ENCODE measurements at regions not wholly inside any gene's neighbourhood (a gene's known extent, or its start where the extent isn't known, plus 50 kb on each side); places are given as distances from the start of the nearest gene placed in this dataset.

DNA sequence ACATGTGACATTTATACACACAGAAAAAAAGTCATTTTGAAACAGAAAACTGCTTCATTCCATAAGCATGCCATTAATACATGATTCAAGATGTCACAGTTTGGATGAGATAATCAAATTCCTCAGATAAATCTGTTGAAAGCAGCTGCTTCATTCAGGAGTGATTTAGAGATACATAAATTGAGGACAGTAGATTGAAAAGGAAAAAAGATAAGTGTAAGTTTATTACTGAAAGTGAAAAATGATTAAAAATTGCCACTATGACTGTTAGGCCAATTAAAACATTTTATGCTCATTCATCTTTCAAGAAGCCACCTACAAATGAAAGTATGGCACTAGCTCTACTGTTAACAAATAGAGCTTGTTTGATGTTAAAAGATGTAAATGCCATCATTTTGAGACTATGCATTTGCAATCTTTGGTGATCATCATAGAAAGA, 136.9 kb upstream of the CDK6 start:
- H3K9me3 Mint-ChIP-seq, result peaks cover 12 to 32% (median 22%) of the 10 kb centered on the region in 7 donors
- no peaks in the 10 kb centered on the region for H4K20me1 ChIP-seq (ENCODE audit: insufficient read depth, low read length)
- H3K27ac ChIP-seq (ENCODE audit: low read depth in 1 of 2, low read length in 2 of 2), result no peak overlapping the region
- no peak overlapping the region for H3K4me2 ChIP-seq (replicated peaks; ENCODE audit: extremely low read depth, low read length, poor library complexity, severe bottlenecking)
- intact Hi-C loops (cut with micrococcal nuclease), result no loop called here
- H2AFZ ChIP-seq (ENCODE audit: insufficient read depth, low read depth, low read length, poor library complexity, severe bottlenecking), result no peak overlapping the region
- no peaks in the 10 kb centered on the region for H3K4me1 ChIP-seq (ENCODE audit: control insufficient read depth in 1 of 2, insufficient read depth in 2 of 2, low read length in 2 of 2)
- no peak overlapping the region for H3K4me3 Mint-ChIP-seq
- no peaks in the 10 kb centered on the region for H3K36me3 ChIP-seq (replicated peaks in 1 of 2; ENCODE audit: control insufficient read depth in 1 of 2, insufficient read depth in 2 of 2, low read length in 2 of 2)
- no peak overlapping the region for H3K27ac Mint-ChIP-seq
- H3K4me1 Mint-ChIP-seq, result peaks cover 5% of the 10 kb centered on the region
- TF ChIP-seq, protein P1, sequence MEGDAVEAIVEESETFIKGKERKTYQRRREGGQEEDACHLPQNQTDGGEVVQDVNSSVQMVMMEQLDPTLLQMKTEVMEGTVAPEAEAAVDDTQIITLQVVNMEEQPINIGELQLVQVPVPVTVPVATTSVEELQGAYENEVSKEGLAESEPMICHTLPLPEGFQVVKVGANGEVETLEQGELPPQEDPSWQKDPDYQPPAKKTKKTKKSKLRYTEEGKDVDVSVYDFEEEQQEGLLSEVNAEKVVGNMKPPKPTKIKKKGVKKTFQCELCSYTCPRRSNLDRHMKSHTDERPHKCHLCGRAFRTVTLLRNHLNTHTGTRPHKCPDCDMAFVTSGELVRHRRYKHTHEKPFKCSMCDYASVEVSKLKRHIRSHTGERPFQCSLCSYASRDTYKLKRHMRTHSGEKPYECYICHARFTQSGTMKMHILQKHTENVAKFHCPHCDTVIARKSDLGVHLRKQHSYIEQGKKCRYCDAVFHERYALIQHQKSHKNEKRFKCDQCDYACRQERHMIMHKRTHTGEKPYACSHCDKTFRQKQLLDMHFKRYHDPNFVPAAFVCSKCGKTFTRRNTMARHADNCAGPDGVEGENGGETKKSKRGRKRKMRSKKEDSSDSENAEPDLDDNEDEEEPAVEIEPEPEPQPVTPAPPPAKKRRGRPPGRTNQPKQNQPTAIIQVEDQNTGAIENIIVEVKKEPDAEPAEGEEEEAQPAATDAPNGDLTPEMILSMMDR (IDR thresholded peaks at IDR 0.05), result no peak
- H3K9ac ChIP-seq (ENCODE audit: insufficient read depth, low read length, poor library complexity, severe bottlenecking), result no peak overlapping the region
- H3K79me2 ChIP-seq (ENCODE audit: insufficient read depth, low read length), result no peaks in the 10 kb centered on the region
- no peaks in the 10 kb centered on the region for H3K36me3 Mint-ChIP-seq
- peaks cover 0 to 2% (median 0%) of the 10 kb centered on the region in 3 donors for H3K27me3 Mint-ChIP-seq (ENCODE audit: low read depth in 3 of 3)
- DNase-seq, result no peak
- no peaks in the 10 kb centered on the region for H3K27me3 ChIP-seq (ENCODE audit: control insufficient read depth in 2 of 2, insufficient read depth in 2 of 2, low read length in 2 of 2)
- H3K9me3 ChIP-seq (replicated peaks in 1 of 2; ENCODE audit: control insufficient read depth in 1 of 2, insufficient read depth in 1 of 2, low read length in 2 of 2), result peaks cover 5 to 16% of the 10 kb centered on the region in 2 donors
- no peak overlapping the region for H3K4me3 ChIP-seq (replicated peaks in 1 of 3; ENCODE audit: low read depth in 2 of 3, low read length in 3 of 3)

DNA sequence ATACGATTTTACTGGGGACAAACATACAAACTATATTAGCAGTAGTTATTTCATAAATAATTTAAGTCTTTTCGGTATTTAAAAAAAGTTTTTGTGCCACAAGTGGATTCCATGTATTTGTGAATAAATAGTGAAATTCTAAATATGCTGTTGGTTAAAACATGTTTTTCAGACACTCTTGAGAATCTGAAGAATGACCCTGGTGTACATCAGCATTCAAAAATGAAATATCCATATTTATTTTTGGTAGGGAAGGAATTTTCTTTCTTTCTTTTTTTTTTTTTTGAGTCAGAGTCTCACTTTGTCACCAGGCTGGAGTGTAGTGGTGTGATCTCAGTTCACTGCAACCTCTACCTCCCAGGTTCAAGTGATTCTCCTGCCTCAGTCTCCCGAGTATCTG, 136.1 kb upstream of the CDK6 start:
- Mint-ChIP-seq H3K27me3 (ENCODE audit: low read depth in 3 of 3) (peaks cover 0 to 2% (median 0%) of the 10 kb centered on the region in 3 donors), H3K4me3 (no peak overlapping the region), H3K9me3 (peaks cover 10 to 29% (median 17%) of the 10 kb centered on the region in 7 donors), H3K27ac (no peak overlapping the region), H3K36me3 (no peaks in the 10 kb centered on the region), H3K4me1 (peaks cover 5% of the 10 kb centered on the region)
- H4K20me1 ChIP-seq (ENCODE audit: insufficient read depth, low read length), result no peaks in the 10 kb centered on the region
- no peak overlapping the region for H3K9ac ChIP-seq (ENCODE audit: insufficient read depth, low read length, poor library complexity, severe bottlenecking)
- no peak for DNase-seq
- no peaks in the 10 kb centered on the region for H3K4me1 ChIP-seq (ENCODE audit: control insufficient read depth in 1 of 2, insufficient read depth in 2 of 2, low read length in 2 of 2)
- no peaks in the 10 kb centered on the region for H3K27me3 ChIP-seq (ENCODE audit: control insufficient read depth in 2 of 2, insufficient read depth in 2 of 2, low read length in 2 of 2)
- no peak overlapping the region for H3K4me2 ChIP-seq (replicated peaks; ENCODE audit: extremely low read depth, low read length, poor library complexity, severe bottlenecking)
- H3K79me2 ChIP-seq (ENCODE audit: insufficient read depth, low read length), result no peaks in the 10 kb centered on the region
- no peaks in the 10 kb centered on the region for H3K36me3 ChIP-seq (replicated peaks in 1 of 2; ENCODE audit: control insufficient read depth in 1 of 2, insufficient read depth in 2 of 2, low read length in 2 of 2)
- TF ChIP-seq, protein P1 (IDR thresholded peaks at IDR 0.05), result no peak
- peaks cover 5 to 15% of the 10 kb centered on the region in 2 donors for H3K9me3 ChIP-seq (replicated peaks in 1 of 2; ENCODE audit: control insufficient read depth in 1 of 2, insufficient read depth in 1 of 2, low read length in 2 of 2)
- no CpG with 5 or more reads among the region's 3 CpGs for WGBS (ENCODE audit: insufficient coverage)
- H3K27ac ChIP-seq (ENCODE audit: low read depth in 1 of 2, low read length in 2 of 2), result no peak overlapping the region
- intact Hi-C loops (cut with micrococcal nuclease), result no loop called here
- no peak overlapping the region for H3K4me3 ChIP-seq (replicated peaks in 1 of 3; ENCODE audit: low read depth in 2 of 3, low read length in 3 of 3)
- H2AFZ ChIP-seq (ENCODE audit: insufficient read depth, low read depth, low read length, poor library complexity, severe bottlenecking), result no peak overlapping the region

Measured in CD14-positive monocyte (primary cell).